ENCODE measurements at regions not wholly inside any gene's neighbourhood (a gene's known extent, or its start where the extent isn't known, plus 50 kb on each side); places are given as distances from the start of the nearest gene placed in this dataset.

DNA sequence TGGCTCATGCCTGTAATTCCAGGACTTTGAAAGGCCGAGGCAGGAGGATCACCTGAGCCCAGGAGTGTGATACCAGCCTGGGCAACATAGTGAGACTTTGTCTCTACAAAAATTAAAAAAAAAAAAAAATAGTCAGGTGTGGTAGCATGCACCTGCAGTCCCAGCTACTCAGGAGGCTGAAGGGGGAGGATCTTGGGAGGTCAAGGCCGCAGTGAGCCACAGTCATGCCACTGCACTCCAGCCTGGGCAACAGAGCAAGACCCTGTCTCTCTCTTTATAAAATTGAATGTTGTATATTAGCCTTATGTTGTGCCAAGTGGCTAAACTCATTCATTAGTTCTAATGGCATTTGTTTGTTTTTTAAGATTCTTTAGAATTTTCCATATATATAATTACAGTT is 207.7 kb upstream of the COPS8 start:
- Histone ChIP-seq H3K4me1 (ENCODE audit: insufficient read depth, low read length) (no peaks in the 10 kb centered on the region), H3K36me3 (ENCODE audit: insufficient read depth, low read length) (no peaks in the 10 kb centered on the region), H3K4me3 (ENCODE audit: low read length) (no peak overlapping the region), H3K27me3 (ENCODE audit: control insufficient read depth in 1 of 2, insufficient read depth in 2 of 2, low read length in 2 of 2) (no peaks in the 10 kb centered on the region), H3K9me3 (ENCODE audit: control insufficient read depth in 1 of 2, insufficient read depth in 1 of 2, low read length in 2 of 2) (no peaks in the 10 kb centered on the region), H3K27ac (ENCODE audit: low read depth in 1 of 2, low read length in 2 of 2) (no peak overlapping the region)
- Mint-ChIP-seq H3K27me3 (peaks cover 4% of the 10 kb centered on the region), H3K36me3 (ENCODE audit: low read depth) (no peaks in the 10 kb centered on the region), H3K4me1 (ENCODE audit: low read depth) (no peaks in the 10 kb centered on the region), H3K4me3 (no peak overlapping the region), H3K9me3 (no peaks in the 10 kb centered on the region), H3K27ac (no peak overlapping the region)
- ChIA-PET CTCF (no interaction called here), POLR2A (no interaction called here)
- ATAC-seq (ENCODE audit: poor library complexity) (no peak), DNase-seq (no peak)
- TF ChIP-seq, protein P1, sequence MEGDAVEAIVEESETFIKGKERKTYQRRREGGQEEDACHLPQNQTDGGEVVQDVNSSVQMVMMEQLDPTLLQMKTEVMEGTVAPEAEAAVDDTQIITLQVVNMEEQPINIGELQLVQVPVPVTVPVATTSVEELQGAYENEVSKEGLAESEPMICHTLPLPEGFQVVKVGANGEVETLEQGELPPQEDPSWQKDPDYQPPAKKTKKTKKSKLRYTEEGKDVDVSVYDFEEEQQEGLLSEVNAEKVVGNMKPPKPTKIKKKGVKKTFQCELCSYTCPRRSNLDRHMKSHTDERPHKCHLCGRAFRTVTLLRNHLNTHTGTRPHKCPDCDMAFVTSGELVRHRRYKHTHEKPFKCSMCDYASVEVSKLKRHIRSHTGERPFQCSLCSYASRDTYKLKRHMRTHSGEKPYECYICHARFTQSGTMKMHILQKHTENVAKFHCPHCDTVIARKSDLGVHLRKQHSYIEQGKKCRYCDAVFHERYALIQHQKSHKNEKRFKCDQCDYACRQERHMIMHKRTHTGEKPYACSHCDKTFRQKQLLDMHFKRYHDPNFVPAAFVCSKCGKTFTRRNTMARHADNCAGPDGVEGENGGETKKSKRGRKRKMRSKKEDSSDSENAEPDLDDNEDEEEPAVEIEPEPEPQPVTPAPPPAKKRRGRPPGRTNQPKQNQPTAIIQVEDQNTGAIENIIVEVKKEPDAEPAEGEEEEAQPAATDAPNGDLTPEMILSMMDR (IDR thresholded peaks at IDR 0.05): no peak
- intact Hi-C loops (cut with DNase I, micrococcal nuclease): no loop called here

DNA sequence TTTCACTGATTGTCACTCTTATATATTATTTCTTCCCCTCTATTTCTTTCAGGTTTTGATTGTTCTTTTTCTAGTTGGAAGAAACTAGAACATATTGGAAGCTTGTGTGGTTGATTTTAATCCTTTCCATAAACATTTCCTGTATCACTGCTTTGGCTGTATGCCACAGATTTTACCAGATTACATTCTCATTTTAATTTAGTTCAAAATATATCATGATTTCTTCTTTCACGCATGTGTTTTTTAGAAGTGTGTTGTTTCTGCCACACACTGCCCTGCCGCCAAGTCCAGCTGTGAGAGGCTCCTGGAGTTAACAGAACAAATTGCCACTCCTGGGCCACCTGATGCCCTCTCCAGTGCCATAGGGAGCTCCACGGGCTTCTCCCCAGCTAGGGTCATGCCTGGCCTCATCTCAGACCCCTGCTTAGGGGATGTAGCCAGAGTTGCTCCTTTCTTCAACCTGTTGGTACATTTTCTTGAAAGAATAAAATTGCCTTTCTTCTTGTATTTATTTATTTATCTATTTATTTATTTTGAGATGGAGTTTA is 206.2 kb upstream of the COPS8 start:
- Mint-ChIP-seq H3K4me1 (ENCODE audit: low read depth) (no peaks in the 10 kb centered on the region), H3K27ac (no peak overlapping the region), H3K4me3 (no peak overlapping the region), H3K27me3 (peaks cover 4% of the 10 kb centered on the region), H3K36me3 (ENCODE audit: low read depth) (no peaks in the 10 kb centered on the region), H3K9me3 (no peaks in the 10 kb centered on the region)
- no peak overlapping the region for H3K4me3 ChIP-seq (ENCODE audit: low read length)
- CTCF ChIA-PET: no interaction called here
- POLR2A ChIA-PET: no interaction called here
- no peak for DNase-seq
- no peaks in the 10 kb centered on the region for H3K36me3 ChIP-seq (ENCODE audit: insufficient read depth, low read length)
- no peak for ATAC-seq (ENCODE audit: poor library complexity)
- intact Hi-C loops (cut with DNase I, micrococcal nuclease): no loop called here
- H3K27me3 ChIP-seq (ENCODE audit: control insufficient read depth in 1 of 2, insufficient read depth in 2 of 2, low read length in 2 of 2): no peaks in the 10 kb centered on the region
- no peak overlapping the region for H3K27ac ChIP-seq (ENCODE audit: low read depth in 1 of 2, low read length in 2 of 2)
- H3K4me1 ChIP-seq (ENCODE audit: insufficient read depth, low read length): no peaks in the 10 kb centered on the region
- TF ChIP-seq, protein P1 (IDR thresholded peaks at IDR 0.05): no peak
- no peaks in the 10 kb centered on the region for H3K9me3 ChIP-seq (ENCODE audit: control insufficient read depth in 1 of 2, insufficient read depth in 1 of 2, low read length in 2 of 2)

DNA sequence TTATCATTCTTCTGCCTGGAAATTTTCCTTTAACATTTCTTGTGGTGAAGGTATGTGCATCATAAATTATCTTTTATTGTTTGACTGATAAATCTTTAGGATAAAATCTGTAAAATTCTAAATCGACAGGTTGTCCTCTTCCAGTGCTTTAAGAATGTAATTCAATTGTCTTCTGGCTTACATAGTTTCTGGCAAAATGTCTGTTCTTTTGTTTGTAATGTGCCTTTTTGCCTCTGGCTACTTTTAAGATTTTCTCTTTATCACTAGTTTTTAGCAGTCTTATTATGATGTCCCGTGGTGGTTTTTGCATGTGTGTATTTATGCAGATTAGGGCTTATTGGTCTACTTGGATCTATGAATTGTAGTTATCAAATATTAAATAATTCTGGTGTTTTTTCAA is 203.6 kb upstream of the COPS8 start:
- POLR2A ChIA-PET: no interaction called here
- CTCF ChIA-PET: no interaction called here
- H3K36me3 ChIP-seq (ENCODE audit: insufficient read depth, low read length): no peaks in the 10 kb centered on the region
- H3K36me3 Mint-ChIP-seq (ENCODE audit: low read depth): no peaks in the 10 kb centered on the region
- no peak overlapping the region for H3K27ac Mint-ChIP-seq
- H3K4me3 ChIP-seq (ENCODE audit: low read length): no peak overlapping the region
- no peak overlapping the region for H3K27ac ChIP-seq (ENCODE audit: low read depth in 1 of 2, low read length in 2 of 2)
- H3K4me1 ChIP-seq (ENCODE audit: insufficient read depth, low read length): no peaks in the 10 kb centered on the region
- DNase-seq (no peak), ATAC-seq (ENCODE audit: poor library complexity) (no peak)
- peaks cover 0 to 2% of the 10 kb centered on the region in 2 experiments for H3K27me3 ChIP-seq (ENCODE audit: control insufficient read depth in 1 of 2, insufficient read depth in 2 of 2, low read length in 2 of 2)
- H3K4me1 Mint-ChIP-seq (ENCODE audit: low read depth): no peaks in the 10 kb centered on the region
- no peak overlapping the region for H3K4me3 Mint-ChIP-seq
- H3K9me3 ChIP-seq (ENCODE audit: control insufficient read depth in 1 of 2, insufficient read depth in 1 of 2, low read length in 2 of 2): no peaks in the 10 kb centered on the region
- no peaks in the 10 kb centered on the region for H3K9me3 Mint-ChIP-seq
- no peaks in the 10 kb centered on the region for H3K27me3 Mint-ChIP-seq
- intact Hi-C loops (cut with DNase I, micrococcal nuclease): no loop called here
- TF ChIP-seq, protein P1 (IDR thresholded peaks at IDR 0.05): no peak

Measured in CD4-positive, alpha-beta T cell (primary cell).